Astrocyte of the cerebellum (primary cell): ENCODE measurements at regions not wholly inside any gene's neighbourhood (a gene's known extent, or its start where the extent isn't known, plus 50 kb on each side); places are given as distances from the start of the nearest gene placed in this dataset.
A peak's percentile ranks its signal among the peaks of the same experiment; 100 is the strongest.

Experiments used
- DNase-seq: peaks from one replicate; pipeline ENCODE4 v3.0.0-alpha.2; 2011; ENCODE audit warnings: low read depth
- H3K4me3 ChIP-seq: 2 replicates; pipeline ENCODE4 v1.5.1; 2011; ENCODE audit warnings: mild to moderate bottlenecking, low read depth, low read length, moderate library complexity
- in situ Hi-C: cut with HindIII; loops from 2 replicates; pipeline ENCODE4 v1.10.0; 2017; ENCODE audit warnings: low sequenced_read_pairs
- TF ChIP-seq, protein P1 (sequence below): IDR thresholded peaks from 2 replicates; pipeline ENCODE4 v1.5.1; 2012; ENCODE audit warnings: low read length, low read depth, moderate library complexity, mild to moderate bottlenecking; ENCODE audit errors: missing control alignments

- TF ChIP-seq, protein P1, sequence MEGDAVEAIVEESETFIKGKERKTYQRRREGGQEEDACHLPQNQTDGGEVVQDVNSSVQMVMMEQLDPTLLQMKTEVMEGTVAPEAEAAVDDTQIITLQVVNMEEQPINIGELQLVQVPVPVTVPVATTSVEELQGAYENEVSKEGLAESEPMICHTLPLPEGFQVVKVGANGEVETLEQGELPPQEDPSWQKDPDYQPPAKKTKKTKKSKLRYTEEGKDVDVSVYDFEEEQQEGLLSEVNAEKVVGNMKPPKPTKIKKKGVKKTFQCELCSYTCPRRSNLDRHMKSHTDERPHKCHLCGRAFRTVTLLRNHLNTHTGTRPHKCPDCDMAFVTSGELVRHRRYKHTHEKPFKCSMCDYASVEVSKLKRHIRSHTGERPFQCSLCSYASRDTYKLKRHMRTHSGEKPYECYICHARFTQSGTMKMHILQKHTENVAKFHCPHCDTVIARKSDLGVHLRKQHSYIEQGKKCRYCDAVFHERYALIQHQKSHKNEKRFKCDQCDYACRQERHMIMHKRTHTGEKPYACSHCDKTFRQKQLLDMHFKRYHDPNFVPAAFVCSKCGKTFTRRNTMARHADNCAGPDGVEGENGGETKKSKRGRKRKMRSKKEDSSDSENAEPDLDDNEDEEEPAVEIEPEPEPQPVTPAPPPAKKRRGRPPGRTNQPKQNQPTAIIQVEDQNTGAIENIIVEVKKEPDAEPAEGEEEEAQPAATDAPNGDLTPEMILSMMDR: no peak
Measured at GRCh38 chr2:52874466-52875106, 893.0 kb upstream of the CHAC2 start.

DNA sequence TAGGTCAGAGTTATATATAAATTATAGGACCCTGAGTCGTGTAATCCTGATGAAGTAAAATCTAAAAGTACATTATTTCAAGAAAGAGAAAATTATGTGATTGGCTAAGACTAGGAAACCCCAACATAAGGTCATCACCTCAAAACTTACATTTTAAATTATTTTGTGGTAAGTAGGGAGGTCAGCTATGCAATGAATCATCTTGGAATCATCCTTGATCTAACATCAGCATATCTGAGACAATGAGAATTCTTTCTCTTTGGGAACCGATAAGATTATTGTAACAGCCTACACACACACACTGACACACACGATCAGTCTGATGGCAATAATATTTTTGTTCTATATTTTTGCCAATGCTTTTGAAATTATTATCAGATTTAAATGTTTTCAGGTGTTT is 904.8 kb upstream of the CHAC2 start:
- TF ChIP-seq, protein P1: no peak
- DNase-seq: peak; percentile 20
- no peak overlapping the region for H3K4me3 ChIP-seq
- in situ Hi-C loops: no loop called here

More at GRCh38 chr2:52874466-52875106, 893.0 kb upstream of the CHAC2 start:
- in situ Hi-C loops: no loop called here
- no peak overlapping the region for H3K4me3 ChIP-seq
- DNase-seq: no peak

DNA sequence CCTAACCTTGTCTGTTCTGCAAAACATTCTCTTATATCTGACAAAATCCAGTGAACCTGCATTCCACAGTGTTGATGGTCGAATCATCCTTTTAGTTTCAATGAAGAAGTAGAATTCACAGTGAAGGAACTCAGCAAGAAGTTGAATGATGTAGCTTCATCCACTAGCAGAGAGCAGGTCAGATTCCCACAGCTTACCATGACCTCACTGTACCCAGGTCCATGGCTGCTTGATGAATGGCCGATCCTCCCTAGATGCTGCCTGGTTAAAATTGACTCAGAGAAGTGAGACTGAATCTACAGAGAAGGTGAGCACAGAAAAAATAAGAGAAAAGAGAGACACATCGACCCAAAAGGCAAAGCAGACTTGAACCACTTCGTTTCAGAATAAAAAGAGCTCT is 906.0 kb upstream of the CHAC2 start:
- in situ Hi-C loops: no loop called here
- H3K4me3 ChIP-seq: no peak overlapping the region
- DNase-seq: no peak
- TF ChIP-seq, protein P1: no peak

- H3K4me3 ChIP-seq: no peak overlapping the region
- no peak for DNase-seq
- TF ChIP-seq, protein P1: no peak
- in situ Hi-C loops: no loop called here
Measured at GRCh38 chr2:52859065-52859464, 908.5 kb upstream of the CHAC2 start.

DNA sequence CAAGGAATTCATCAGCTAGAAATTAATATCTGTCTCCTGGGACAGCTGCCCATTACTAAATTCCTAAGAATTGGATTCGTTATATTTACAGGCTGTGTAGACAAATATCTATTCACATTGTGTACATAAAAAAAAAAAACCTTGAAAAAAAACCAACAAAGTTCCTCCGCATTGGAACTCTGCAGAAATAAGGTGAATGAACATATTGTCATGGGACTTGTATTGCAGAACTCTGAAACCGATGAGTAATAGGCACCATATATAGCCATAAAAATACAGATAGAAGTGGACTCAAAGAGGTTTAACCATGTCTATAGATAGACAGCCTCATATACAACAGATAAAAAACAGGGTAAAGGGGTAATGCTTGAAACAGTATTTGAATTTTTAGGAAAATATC is 909.9 kb upstream of the CHAC2 start:
- H3K4me3 ChIP-seq: no peak overlapping the region
- TF ChIP-seq, protein P1: no peak
- in situ Hi-C loops: no loop called here
- no peak for DNase-seq

DNA sequence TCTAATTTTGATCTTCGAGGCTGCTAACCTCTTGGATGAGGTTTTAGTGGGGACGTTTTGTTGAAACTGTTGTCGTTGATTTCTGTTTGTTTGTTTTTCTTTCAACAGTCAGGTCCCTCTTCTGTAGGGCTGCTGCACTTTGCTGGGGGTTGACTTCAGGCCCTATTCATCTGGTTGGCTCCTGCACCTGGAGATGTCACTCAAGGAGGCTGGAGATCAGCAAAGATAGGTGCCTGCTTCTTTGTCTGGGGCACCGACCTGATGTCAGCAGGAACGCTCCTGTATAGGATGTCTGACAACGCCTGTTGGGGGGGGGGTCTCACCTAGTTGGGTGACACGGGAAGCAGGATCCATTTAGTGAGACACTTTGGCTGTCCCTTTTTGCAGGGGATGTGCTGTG is 915.6 kb upstream of the CHAC2 start:
- in situ Hi-C loops: no loop called here
- DNase-seq: no peak
- H3K4me3 ChIP-seq: no peak overlapping the region

More for the DNA sequence above, 915.6 kb upstream of the CHAC2 start:
- TF ChIP-seq, protein P1: no peak
